ENCODE measurements at regions not wholly inside any gene's neighbourhood (a gene's known extent, or its start where the extent isn't known, plus 50 kb on each side); places are given as distances from the start of the nearest gene placed in this dataset.
A peak's percentile ranks its signal among the peaks of the same experiment; 100 is the strongest.

- TF ChIP-seq POLR2AphosphoS5 (IDR thresholded peaks at IDR 0.05; ENCODE audit: low read depth, low read length) (peak; percentile 43; the same call in 1 of the 2 replicates), POLR2A (IDR thresholded peaks at IDR 0.05; ENCODE audit: low read depth, low read length) (peak; percentile 72), TAF1 (IDR thresholded peaks at IDR 0.05; ENCODE audit: low read depth, low read length) (no peak; the same call in 1 of the 2 replicates), SPI1 (IDR thresholded peaks at IDR 0.05; ENCODE audit: low read depth, low read length) (peak; percentile 64), POU2F2 (IDR thresholded peaks at IDR 0.05; ENCODE audit: low read depth, low read length) (0 out of 2 replicates have a peak, but pooled peaks have one; percentile 44), PAX5 (IDR thresholded peaks at IDR 0.05; ENCODE audit: insufficient read depth, low read length, severe bottlenecking) (no peak)
Measured at GRCh38 chr12:46516933-46517578, 144.5 kb upstream of the SLC38A2 start.

Data from GM12891 (cell line).